ENCODE measurements at regions not wholly inside any gene's neighbourhood (a gene's known extent, or its start where the extent isn't known, plus 50 kb on each side); places are given as distances from the start of the nearest gene placed in this dataset.
"Not testable (repeated sequence)": the region's sequence is repeated elsewhere in the genome, so short reads cannot be mapped to it uniquely, and the experiment has no call there.

DNA sequence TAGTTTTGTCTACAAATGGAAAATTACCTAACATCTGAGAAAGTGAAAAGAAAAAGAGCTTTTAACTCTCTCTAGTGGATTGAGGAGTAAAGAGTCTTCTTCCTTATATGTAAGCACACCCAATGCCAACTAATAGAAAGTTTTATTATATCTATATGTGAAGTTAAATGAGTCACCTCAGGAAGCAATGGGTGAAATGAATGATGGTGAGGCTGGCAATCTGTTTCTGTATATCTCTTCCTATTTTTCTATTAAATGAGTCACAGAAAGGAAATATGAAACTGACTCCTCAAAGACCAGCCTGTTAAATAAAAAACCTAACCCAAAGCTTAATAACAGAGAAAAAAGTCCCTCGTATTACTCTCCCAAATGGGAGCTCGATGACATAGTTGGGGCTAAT is 71.3 kb downstream of the OTOR start:
- no peak for FAIRE-seq
- H3K9me3 ChIP-seq: no peaks in the 10 kb centered on the region
- H3K36me3 ChIP-seq: no peaks in the 10 kb centered on the region
- 53 to 70% methylated on average over 2 of the region's 2 CpGs for WGBS, 2 donors
- H3K4me1 ChIP-seq: no peaks in the 10 kb centered on the region
- intact Hi-C loops (cut with DNase I): no loop called here
- no peak overlapping the region for H3K4me3 ChIP-seq
- no peak overlapping the region for H3K27ac ChIP-seq
- no peak for ATAC-seq
- peaks cover 0 to 5% (median 0%) of the 10 kb centered on the region in 4 donors for H3K27me3 ChIP-seq
- no peak for DNase-seq
- TF ChIP-seq, protein P1, sequence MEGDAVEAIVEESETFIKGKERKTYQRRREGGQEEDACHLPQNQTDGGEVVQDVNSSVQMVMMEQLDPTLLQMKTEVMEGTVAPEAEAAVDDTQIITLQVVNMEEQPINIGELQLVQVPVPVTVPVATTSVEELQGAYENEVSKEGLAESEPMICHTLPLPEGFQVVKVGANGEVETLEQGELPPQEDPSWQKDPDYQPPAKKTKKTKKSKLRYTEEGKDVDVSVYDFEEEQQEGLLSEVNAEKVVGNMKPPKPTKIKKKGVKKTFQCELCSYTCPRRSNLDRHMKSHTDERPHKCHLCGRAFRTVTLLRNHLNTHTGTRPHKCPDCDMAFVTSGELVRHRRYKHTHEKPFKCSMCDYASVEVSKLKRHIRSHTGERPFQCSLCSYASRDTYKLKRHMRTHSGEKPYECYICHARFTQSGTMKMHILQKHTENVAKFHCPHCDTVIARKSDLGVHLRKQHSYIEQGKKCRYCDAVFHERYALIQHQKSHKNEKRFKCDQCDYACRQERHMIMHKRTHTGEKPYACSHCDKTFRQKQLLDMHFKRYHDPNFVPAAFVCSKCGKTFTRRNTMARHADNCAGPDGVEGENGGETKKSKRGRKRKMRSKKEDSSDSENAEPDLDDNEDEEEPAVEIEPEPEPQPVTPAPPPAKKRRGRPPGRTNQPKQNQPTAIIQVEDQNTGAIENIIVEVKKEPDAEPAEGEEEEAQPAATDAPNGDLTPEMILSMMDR (IDR thresholded peaks at IDR 0.05): no peak

DNA sequence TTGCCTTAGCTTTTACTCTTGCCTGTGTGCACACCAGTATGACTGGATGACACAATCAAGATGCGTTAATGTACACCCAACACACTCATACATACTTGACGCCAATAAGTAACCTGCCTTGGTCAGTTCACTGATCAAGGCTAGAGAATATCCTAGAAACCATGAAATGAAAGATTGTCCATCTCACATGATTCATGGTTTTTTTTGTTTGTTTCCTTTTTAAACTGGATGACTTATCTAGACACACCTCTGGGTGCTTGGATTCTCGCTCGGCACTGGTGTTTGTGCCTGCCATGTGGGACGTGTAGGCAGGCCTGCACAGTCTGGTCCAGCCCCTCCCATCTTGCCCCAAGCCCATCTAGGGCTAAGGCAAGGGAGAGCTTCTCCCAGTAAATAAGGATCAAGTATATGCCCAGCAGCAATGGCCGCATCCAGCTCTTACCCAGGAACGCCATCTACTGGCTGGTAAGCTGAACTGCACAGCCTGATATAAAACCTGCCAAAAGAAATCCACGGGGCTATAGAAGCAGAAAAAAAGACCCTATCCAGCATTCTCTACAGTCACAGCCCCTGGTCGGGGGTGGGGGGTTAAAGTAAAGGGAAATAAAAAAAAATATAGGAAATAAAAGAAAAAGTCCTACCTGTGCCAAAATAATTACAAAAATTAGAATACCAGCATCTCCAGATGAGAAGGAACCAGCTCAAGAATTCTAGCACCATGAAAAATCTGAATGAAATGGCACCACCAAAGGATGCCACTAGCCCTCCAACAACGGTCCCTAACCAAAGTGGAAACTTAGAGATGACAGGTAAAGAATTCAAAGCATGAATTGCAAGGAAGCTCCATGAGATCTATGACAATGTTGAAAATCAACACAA is 73.3 kb downstream of the OTOR start:
- ATAC-seq (peak in 3 of 4 donors; percentile 68 to 84 (median 74)), DNase-seq (peak in 2 of 6 donors; percentile 20 to 23), FAIRE-seq (no peak)
- no peaks in the 10 kb centered on the region for H3K9me3 ChIP-seq
- H3K27me3 ChIP-seq: peaks cover 0 to 5% (median 0%) of the 10 kb centered on the region in 4 donors
- intact Hi-C loops (cut with DNase I): no loop called here
- no peak overlapping the region for H3K4me3 ChIP-seq
- TF ChIP-seq, protein P1 (IDR thresholded peaks at IDR 0.05): peak; percentile 61 to 81 (median 63)
- no peaks in the 10 kb centered on the region for H3K4me1 ChIP-seq
- no peak overlapping the region for H3K27ac ChIP-seq
- no peaks in the 10 kb centered on the region for H3K36me3 ChIP-seq
- 40 to 44% methylated on average over 10 of the region's 10 CpGs for WGBS, 2 donors

DNA sequence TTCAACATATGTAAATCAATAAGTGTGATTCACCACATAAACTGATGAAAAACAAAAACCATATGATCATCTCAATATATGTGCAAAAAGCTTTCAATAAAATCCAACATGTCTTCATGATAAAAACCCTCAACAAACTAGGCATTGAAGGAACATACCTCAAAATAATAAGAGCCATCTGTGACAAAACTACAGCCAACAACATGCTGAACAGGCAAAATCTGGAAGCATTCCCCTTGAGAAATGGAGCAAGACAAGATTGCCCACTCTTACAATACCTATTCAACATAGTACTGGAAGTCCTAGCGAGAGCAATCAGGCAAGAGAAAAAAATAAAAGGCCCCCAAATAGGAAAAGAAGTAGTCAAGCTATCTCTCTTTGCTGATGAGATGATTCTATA is 76.5 kb downstream of the OTOR start:
- DNase-seq (no peak), FAIRE-seq (no peak), ATAC-seq (no peak)
- H3K36me3 ChIP-seq: no peaks in the 10 kb centered on the region
- no peak overlapping the region for H3K27ac ChIP-seq
- TF ChIP-seq, protein P1 (IDR thresholded peaks at IDR 0.05): no peak
- H3K4me1 ChIP-seq: no peaks in the 10 kb centered on the region
- H3K9me3 ChIP-seq: no peaks in the 10 kb centered on the region
- H3K27me3 ChIP-seq: peaks cover 0 to 5% (median 0%) of the 10 kb centered on the region in 4 donors
- WGBS, 2 donors: 52 to 76% methylated on average over 1 of the region's 1 CpG
- intact Hi-C loops (cut with DNase I): no loop called here
- no peak overlapping the region for H3K4me3 ChIP-seq

DNA sequence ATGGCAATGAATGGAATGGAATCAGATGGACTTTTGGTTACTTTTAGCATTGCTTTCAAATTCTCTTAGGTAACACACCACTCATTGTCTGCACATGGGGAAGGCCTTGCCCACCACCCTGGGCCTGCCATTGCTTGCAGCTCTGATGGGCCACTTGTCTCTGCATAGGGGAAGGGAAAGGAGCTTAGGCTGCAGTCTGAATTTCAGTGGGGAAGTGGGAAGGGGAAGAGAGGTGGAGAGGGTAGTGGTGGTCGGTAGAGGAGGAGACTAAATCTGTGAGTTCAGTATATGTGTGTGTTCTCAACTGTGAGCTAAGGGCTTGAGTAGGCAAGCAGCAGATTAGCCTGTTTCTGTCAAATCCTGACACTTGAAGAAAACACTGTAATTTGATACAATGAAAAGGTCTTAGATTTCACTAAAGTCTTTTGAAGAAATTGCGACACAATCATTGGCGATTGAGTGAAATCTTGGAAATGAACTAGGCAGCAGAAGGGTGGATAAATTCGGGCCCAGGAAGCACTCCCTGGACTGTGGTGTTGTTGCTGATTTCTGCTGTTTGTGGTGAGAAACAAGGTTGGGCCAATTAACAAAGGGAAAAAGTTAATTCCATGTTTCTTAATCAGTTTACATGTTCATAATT is 80.6 kb downstream of the OTOR start:
- Histone ChIP-seq H3K4me3 (no peak overlapping the region), H3K9me3 (no peaks in the 10 kb centered on the region), H3K4me1 (no peaks in the 10 kb centered on the region), H3K36me3 (no peaks in the 10 kb centered on the region), H3K27me3 (no peaks in the 10 kb centered on the region), H3K27ac (no peak overlapping the region)
- TF ChIP-seq, protein P1 (IDR thresholded peaks at IDR 0.05): no peak
- 46 to 50% methylated on average over 4 of the region's 4 CpGs for WGBS, 2 donors
- ATAC-seq: no peak
- no peak for DNase-seq
- FAIRE-seq: no peak
- intact Hi-C loops (cut with DNase I): no loop called here

DNA sequence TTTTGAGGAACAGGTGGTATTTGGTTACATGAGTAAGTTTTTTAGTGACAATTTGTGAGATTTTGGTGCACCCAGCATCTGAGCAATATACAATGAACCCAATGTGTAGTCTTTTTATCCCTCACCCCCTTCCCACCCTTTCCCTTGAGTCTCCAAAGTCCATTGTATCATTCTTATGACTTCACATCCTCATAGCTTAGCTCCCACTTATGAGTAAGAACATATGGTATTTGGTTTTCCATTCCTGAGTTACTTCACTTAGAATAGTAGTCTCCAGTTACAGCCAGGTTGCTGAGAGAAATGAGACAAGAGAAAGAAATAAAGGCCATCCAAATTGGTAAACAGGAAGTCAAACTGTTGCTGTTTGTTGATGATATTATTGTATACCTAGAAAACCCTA is 87.5 kb downstream of the OTOR start:
- H3K27ac ChIP-seq; FAIRE-seq; H3K9me3 ChIP-seq; H3K36me3 ChIP-seq; DNase-seq; H3K27me3 ChIP-seq; intact Hi-C loops (cut with DNase I); H3K4me3 ChIP-seq; H3K4me1 ChIP-seq; ATAC-seq: not testable (repeated sequence)

Measured in pancreas (tissue), 10 donors.